Activated T-cell treated with anti-CD3 and anti-CD28 coated beads, Interleukin-2, amount 50 U/mL, for 48 hours (primary cell): ENCODE measurements at regions not wholly inside any gene's neighbourhood (a gene's known extent, or its start where the extent isn't known, plus 50 kb on each side); places are given as distances from the start of the nearest gene placed in this dataset.

Experiments used
- DNase-seq, 2 experiments: peaks; one replicate each; pipeline ENCODE4 v3.0.0-alpha.2; 2020

GRCh38 chr9:121569266-121569648 is 69.6 kb upstream of the GGTA1 start:
- DNase-seq: no peak

DNA sequence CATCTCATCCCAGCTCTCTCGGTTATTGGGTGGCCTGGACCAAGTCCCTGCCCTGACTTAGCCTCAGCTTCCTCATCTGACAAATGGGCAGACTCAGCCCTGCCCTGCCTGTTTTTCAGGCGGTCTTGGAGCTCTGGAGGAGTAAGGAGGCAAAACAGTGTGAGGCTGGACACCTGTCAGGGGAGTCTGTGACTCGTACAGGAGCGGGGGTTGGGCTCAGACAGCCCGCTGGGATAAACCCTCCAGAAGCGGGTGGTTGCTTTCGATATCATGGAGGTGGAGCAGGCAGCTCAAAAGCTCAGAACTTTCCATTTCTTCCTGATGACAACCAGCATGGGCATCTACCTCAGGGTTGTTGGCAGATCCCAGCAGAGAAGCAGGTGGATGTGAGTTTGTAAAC is 72.9 kb upstream of the GGTA1 start:
- DNase-seq: no peak

DNA sequence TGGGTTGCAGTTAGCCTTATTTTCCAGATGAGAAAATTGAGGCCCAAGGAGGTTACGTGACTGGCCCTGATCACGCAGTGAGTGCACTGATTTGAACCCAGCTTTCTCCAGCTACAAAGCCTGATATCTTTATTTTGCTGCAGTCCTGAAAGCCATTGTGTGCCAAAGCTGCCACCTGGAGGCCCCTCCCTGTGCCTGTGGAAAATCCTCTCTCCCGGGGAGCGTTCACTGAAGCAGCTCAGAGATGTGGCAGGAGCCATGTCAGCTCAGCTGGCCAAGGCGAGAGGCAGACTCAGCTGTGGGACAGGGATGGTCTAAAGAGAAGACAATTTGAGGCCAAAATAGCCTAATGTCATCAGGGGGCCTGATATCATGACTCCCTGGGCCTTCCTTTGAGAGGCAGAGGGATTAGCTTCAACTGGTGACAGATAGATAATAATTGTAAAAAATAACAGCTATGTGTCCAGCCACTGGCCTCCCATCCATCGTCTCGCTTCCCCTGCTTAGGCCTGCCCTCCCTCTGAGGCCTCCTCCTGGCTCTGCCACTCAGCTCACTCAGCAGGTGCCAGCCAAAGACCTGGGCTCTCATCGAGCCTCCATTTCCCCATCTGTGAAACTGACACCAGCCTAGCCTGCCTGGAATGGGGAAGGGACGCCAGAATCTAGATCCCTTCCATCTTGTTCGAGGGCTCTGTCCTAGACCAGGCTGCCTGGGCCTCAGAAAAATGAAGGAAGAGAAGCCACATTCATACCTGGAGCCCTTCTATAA is 74.3 kb upstream of the GGTA1 start:
- no peak for DNase-seq

GRCh38 chr9:121574774-121575519 is 75.3 kb upstream of the GGTA1 start:
- DNase-seq: no peak

DNA sequence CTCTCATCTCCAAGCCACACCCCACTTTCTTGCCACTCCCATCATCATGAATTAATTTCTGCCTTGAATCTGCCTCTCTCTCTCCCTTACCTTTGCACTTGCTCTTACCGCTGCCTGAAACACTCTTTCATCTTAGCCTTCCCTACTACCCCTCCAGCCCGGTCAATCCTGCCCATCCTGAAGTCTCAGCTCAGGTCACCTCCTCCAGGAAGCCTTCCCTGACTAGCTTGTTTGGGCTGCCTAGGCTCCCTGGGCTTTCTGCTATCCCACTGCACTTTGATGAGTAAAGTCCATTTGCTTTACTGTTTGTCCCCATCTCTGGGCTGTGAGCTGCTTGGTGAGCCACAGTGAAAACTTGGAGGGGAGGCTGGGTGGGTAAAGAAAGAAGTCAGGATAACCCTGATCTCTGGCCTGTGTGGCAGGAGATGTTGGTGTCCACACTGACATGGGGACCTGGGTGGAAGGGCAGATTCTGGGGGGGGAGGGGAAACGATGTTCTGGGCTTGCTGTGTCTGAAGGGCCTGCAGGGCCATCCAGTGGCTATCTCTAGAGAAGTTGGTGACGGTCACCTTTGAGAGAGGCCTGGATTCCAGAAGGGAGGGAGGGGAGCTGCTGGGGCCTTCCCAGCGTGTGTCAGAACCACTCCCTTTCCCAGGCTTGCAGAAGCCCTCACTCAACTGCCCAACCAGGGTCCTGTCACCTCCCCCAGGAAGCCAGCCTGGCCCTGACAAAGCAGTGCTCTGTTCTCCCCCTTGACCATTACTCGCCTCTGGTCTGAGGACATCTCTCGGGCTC is 75.0 kb upstream of the DAB2IP start:
- DNase-seq: no peak

GRCh38 chr9:121577166-121577565 is 74.3 kb upstream of the DAB2IP start:
- DNase-seq: no peak

- no peak for DNase-seq
Measured at GRCh38 chr9:121577572-121577971, 73.9 kb upstream of the DAB2IP start.

GRCh38 chr9:121581786-121582600 is 69.4 kb upstream of the DAB2IP start:
- DNase-seq: no peak

- DNase-seq: no peak
Measured at GRCh38 chr9:121582641-121583040, 68.8 kb upstream of the DAB2IP start.

- DNase-seq: no peak
Measured at GRCh38 chr9:121584421-121584820, 67.0 kb upstream of the DAB2IP start.

DNA sequence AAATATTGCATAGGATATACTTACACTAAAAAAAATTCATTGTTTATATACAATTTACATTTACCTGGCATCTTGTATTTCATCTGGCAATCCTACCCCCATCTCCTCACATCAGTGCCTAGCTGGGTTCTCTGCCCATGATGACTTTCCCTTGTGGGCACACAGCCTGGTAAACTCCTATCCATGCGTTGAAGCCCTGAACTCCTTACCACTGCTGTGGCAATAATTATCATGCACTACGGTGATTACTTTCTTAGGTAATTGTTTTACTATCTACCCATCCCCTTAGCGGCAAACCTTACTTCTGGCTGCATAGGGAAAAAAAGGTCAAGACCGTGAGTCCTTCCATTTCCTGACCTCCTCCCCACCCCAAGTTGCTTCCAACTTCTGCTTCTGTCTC is 63.6 kb upstream of the DAB2IP start:
- DNase-seq: no peak

DNA sequence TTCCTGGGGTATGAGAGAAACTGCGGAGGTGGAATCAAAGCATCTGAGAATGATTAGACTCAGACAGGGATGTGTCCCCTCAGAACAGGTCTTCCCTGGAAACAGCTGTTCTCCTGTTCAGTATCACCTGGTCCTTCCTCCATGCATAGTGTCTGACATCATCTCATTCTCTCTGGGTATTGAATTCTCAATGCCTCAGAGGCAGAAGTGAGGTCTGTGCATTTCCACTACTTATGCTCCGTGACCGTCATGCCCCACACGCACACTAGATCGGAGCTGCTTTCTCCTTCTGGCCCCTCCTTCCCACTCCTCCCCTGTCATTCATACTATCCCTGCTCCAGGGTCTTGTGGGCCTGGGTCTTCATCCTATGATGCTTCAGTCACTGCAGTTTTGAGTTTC is 61.4 kb upstream of the DAB2IP start:
- DNase-seq: no peak

GRCh38 chr9:121592265-121592664 is 59.2 kb upstream of the DAB2IP start:
- DNase-seq: no peak

GRCh38 chr9:121593066-121593465 is 58.4 kb upstream of the DAB2IP start:
- DNase-seq: no peak

DNA sequence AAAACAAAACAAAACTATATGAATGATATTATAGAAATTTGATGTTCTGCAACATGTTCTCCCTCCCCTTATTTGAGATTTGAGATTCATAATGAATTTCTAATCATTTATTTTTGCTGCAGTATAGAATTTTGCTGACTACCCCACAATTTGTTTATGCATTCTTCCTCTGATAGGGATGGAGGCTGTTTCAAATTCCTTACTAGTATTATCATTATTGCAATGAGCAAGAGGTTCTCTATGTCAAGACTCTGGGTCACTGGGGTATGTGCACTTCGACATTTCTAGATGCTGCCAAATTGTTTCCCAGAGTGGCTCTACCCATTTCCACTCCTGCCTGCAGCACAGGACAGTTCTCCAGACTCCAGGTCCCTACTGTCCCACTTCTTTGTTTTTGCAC is 54.9 kb upstream of the DAB2IP start:
- DNase-seq: no peak

DNA sequence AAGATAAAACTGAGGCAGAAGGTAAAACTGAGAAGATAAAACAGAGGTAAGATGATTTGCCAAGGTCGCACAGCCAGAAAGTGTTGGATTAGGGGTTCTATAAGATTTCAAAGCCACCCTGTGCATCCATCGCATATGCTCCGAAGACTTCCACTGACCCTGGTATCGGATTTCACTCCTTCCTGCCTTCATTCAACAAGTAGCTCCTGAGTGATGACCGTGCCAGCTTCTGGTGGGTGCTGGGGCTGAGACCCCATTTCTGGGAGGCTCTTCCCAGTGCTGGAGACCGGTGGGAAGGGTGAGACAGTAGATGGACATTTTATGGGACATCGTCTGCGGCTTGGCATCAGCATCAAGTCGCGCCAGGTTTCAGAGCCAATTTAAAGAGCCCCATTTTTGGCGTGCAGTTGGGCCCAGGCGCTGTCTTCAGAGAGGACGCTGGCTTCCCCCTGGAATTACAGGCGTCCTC is 53.7 kb upstream of the DAB2IP start:
- no peak for DNase-seq

DNA sequence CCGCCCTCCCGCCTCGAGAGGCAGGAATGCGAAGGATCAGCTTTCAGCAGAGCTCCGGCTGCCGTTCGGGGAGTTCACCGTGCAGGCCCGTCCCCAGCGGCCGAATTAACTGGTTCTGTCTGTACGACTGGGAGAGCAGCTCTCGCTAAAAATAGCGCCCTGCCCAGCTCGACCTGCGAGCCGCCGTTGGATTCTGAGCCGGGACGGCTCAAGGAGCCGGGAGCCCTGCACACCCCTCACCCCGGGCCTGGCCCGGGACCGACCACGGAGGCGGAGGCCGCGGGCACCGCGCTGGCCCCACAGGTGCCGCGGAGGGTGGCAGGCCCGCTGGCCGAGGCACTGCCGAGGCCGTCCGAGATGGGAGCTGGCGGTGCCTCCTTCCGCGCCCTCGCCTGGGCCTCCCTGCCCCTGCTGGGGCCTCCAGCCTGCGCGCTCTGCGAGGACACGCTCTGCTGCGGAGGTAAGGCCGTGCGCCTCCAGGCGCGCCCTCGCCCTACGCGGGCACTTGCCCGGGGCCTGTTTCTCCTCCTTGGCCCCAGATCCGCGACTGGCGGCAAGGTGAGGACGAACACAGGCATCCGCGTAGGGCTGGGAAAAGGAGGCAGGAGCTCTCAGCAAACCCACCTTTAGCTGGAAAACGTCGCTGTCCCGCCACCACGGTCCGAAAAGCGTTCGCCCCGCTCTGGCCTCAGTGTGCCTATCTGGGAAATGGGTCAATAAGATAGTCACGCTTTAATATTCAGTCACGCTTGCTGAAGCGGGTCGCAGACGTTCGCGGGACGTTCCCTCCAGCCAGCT is 53.1 kb upstream of the DAB2IP start:
- no peak for DNase-seq

DNA sequence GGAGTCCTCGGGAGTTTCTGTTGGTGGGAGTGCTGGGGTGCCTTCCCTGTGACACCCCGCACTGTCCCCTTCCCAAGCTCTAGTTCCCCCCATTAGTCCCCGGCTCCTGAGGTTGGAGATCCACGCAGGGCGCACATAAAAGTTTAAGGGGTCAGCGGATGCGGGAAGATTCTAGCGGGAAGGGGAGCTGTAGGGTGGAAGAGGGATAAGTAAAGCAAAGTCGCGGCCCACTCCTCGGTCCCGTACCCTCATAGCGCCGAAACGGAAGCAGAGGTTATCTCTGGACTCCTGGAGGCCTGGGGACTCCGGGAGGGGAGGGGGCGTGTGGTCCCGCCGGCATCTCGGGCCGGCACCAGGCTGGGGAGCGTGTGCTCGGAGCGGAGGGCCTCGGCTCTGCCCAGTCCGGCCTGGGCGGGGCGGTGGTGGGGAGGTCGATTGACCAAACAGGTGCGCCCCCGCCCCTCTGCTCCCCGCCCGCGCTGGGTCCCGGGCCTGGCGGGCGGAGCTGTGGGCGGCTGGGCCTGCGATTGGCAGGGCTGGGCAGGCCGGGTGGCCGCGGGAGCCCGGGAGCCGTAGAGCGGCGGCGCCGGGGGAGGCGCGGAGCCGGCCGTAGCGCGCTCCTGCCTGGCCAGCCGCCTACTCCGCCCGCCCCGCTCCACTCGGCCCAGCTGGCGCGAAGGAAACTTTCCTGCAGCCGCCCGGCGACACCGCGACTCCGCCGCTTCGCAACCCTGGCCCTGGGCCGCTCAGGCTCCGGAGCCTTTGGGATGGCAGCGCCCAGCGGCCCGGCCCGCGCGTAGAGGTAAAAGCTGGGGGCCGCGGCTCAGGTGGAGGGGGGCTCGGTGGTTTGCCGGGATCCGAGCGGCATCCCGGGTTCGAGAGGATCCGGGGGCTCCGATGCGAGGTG is 52.2 kb upstream of the DAB2IP start:
- no peak for DNase-seq

DNA sequence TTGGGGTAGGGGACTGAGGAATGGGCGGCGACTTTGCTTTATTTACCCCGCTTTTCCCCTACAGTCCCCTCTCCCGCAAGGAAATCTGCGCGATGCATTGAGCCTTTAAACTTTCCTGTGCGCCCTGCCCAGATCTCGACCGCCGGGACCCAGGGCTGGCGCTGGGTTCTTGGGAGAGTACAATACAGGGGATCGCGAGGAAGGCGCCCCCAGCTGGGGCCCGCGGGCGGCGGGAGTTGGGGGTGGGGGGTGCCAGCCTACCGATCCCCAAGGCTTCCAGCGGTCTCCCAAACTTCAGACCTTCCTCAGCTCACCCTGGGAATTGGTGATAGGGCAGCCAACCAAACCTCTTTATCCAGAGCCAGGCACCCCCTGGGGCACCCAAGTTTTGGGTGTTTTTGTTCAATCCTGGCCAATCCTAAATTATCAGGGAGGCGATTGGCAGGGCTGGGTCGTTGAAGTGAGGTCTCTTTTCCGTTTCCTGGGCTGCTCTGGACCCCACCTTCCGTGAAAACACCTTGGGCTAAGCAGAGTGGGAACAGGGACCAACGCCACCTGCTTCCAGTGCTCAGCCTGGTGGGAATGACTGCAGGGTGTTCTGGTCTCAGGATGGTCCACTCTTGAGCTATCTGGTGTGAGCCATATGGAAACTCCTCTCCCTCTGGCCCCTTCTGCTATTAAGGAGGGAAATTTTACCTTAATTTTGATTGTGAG is 51.4 kb upstream of the DAB2IP start:
- no peak for DNase-seq

GRCh38 chr9:121601194-121601593 is 50.2 kb upstream of the DAB2IP start:
- no peak for DNase-seq
